HEK293 (cell line): ENCODE measurements at regions not wholly inside any gene's neighbourhood (a gene's known extent, or its start where the extent isn't known, plus 50 kb on each side); places are given as distances from the start of the nearest gene placed in this dataset.

ENCODE experiments used
- SETDB1 ChIP-seq: IDR thresholded peaks from one replicate; pipeline ENCODE4 v1.6.1; 2017; ENCODE audit warnings: mild to moderate bottlenecking, low read length, moderate library complexity, mixed read lengths; ENCODE audit not compliant: insufficient read length
- ZNF660 ChIP-seq: fragments of 450-650 bp; IDR thresholded peaks from 2 replicates; pipeline ENCODE4 v1.5.1; 2018; ENCODE audit warnings: missing biosample characterization, mild to moderate bottlenecking, missing genetic modification characterization
- ZSCAN16 ChIP-seq: fragments of 450-650 bp; formaldehyde crosslinking; IDR thresholded peaks from 2 replicates; pipeline ENCODE4 v1.5.1; 2016; ENCODE audit warnings: missing biosample characterization, missing genetic modification characterization
- TF ChIP-seq, protein P1 (sequence below): fragments of 450-650 bp; formaldehyde crosslinking; IDR thresholded peaks from 2 replicates; pipeline ENCODE4 v1.5.1; 2016; ENCODE audit warnings: missing biosample characterization, missing genetic modification characterization

DNA sequence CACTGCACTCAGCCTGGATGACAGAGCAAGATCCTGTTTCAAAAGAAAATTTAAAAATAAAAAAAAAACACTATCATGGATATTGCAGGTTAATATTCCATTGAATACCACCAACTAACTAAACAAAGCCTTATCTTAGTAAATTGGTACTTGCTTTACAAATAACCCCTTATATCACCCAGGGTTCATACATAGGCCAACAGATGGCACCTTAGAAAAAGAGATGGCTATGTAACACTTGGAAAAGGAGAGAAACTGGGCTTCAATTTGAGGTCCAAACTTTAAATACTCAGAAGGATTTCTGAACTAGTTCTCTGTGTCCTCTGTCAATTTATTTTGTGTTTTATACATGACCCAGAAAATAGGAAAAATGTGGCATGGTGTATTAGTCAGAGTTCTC is 249.6 kb upstream of the LRP1B start:
- TF ChIP-seq ZSCAN16 (tag by site-specific recombination) (no peak), ZNF660 (tag by site-specific recombination) (no peak), SETDB1 (no peak)
- TF ChIP-seq, protein P1, sequence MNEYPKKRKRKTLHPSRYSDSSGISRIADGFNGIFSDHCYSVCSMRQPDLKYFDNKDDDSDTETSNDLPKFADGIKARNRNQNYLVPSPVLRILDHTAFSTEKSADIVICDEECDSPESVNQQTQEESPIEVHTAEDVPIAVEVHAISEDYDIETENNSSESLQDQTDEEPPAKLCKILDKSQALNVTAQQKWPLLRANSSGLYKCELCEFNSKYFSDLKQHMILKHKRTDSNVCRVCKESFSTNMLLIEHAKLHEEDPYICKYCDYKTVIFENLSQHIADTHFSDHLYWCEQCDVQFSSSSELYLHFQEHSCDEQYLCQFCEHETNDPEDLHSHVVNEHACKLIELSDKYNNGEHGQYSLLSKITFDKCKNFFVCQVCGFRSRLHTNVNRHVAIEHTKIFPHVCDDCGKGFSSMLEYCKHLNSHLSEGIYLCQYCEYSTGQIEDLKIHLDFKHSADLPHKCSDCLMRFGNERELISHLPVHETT (tag by site-specific recombination), result no peak
